Epithelial cell of esophagus (primary cell): ENCODE measurements at regions not wholly inside any gene's neighbourhood (a gene's known extent, or its start where the extent isn't known, plus 50 kb on each side); places are given as distances from the start of the nearest gene placed in this dataset.

ENCODE experiments used
- DNase-seq: peaks from one replicate; pipeline ENCODE4 v3.0.0; 2010; ENCODE audit warnings: low read depth
- H3K4me3 ChIP-seq: 2 replicates; pipeline ENCODE4 v1.5.1; 2011; ENCODE audit warnings: mild to moderate bottlenecking, low read length, control low read depth
- TF ChIP-seq, protein P1 (sequence below): IDR thresholded peaks from 2 replicates; pipeline ENCODE4 v1.5.1; 2011; ENCODE audit warnings: low read depth, mild to moderate bottlenecking, low read length, control low read depth, inconsistent platforms; ENCODE audit not compliant: insufficient read depth; ENCODE audit errors: missing control alignments

DNA sequence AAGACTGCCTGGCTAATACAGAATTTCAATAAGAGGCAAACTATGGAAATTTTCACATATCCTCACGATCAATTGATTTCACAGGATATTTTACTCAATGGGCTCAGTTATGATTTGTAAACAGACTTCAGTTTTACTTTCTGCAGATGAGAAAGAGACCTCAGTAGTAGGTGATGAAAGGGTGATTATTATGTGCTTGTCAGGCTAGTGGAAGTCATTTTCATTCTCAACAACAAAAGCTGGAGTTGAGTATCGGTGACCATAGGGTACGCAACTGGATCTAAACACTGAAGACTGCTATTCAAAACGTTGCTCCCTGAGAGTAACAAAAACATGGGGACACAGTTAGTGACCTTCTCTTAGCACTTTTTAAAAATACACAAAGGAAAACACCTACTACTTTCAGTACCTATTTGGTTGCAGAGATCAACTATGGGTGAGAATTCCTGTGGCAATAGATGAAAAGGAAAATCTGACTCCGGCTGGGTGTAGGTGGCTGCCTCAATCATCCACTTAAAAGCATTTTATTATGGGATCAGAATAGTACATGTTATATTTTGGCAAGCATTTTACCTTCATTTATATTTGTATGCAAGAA is 126.2 kb upstream of the VRK2 start:
- H3K4me3 ChIP-seq: no peak overlapping the region
- DNase-seq: no peak
- TF ChIP-seq, protein P1, sequence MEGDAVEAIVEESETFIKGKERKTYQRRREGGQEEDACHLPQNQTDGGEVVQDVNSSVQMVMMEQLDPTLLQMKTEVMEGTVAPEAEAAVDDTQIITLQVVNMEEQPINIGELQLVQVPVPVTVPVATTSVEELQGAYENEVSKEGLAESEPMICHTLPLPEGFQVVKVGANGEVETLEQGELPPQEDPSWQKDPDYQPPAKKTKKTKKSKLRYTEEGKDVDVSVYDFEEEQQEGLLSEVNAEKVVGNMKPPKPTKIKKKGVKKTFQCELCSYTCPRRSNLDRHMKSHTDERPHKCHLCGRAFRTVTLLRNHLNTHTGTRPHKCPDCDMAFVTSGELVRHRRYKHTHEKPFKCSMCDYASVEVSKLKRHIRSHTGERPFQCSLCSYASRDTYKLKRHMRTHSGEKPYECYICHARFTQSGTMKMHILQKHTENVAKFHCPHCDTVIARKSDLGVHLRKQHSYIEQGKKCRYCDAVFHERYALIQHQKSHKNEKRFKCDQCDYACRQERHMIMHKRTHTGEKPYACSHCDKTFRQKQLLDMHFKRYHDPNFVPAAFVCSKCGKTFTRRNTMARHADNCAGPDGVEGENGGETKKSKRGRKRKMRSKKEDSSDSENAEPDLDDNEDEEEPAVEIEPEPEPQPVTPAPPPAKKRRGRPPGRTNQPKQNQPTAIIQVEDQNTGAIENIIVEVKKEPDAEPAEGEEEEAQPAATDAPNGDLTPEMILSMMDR: no peak

DNA sequence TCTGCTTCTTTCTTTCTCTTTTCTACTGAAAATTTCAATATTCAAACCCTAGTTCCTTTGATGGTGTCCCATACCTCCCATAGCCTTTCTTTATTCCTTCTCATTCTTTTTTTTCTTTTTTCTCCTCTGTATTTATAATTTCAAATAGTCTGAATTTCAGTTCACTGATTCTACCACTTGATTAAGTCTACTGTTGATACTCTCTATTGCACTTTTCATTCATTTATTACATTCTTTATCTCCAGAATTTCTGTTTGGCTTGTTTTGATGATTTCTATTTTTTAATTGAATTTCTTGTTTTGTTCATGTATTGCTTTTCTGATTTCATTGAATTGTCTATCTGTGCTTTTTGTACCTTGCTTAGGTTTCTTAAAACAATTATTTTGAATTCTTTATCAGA is 111.9 kb upstream of the VRK2 start:
- no peak for DNase-seq
- H3K4me3 ChIP-seq: no peak overlapping the region
- TF ChIP-seq, protein P1: no peak

DNA sequence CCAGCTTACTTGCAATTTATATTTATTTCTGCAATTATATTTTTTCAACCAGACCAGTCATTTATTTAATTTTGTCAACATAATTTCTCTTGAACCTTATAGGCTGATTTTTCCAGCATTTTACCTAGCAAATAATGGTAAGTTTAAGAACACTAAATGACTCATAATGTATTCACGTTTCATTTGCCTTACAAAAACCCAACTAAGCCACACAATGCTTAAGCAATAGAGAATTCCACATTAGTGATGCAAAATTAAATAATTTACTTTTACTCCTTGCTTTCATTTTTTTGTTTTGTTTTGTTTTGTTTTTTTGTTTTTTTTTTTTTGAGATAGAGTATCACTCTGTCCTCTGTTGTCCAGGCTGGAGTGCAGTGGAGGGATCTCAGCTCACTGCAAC is 110.4 kb upstream of the VRK2 start:
- DNase-seq: peak; percentile 44
- H3K4me3 ChIP-seq: no peak overlapping the region
- TF ChIP-seq, protein P1: no peak

DNA sequence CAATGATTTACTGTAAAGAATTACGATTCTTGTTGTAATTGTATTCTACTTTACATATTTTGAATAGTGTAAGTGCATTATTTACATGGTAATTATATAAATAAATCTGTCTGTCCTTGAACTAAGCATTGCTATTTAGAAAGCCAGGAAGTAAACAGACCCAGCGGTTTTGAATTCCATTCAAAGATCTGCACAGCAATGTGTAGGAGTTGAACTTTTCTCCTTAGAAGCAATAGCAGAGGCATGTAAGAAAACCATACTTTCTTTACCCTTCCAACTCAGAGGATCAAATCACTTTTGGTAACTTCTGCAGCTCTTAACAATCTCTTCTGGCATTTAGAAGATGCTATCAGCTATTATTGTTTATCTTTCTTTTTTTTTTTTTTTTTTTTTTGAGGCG is 109.2 kb upstream of the VRK2 start:
- TF ChIP-seq, protein P1: no peak
- no peak for DNase-seq
- no peak overlapping the region for H3K4me3 ChIP-seq

DNA sequence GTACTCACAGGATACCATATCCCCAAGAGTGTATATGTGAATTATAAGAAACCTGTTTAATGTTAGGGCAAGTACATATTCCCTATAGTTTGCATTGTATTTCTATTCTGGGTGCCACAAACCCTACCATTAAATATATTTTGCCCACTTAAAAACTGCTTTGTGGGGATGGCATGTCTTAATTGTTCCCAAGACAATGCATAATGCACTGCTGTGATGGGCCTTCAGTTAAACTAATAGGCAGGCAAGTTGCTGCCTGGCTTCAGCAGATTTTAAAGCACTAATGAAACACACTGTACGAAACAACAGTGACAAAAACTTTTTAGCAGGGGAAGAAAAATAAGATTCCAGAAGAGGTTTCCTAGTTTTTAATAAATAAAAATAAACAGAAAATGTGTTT is 104.8 kb upstream of the VRK2 start:
- no peak for DNase-seq
- H3K4me3 ChIP-seq: no peak overlapping the region
- TF ChIP-seq, protein P1: no peak

DNA sequence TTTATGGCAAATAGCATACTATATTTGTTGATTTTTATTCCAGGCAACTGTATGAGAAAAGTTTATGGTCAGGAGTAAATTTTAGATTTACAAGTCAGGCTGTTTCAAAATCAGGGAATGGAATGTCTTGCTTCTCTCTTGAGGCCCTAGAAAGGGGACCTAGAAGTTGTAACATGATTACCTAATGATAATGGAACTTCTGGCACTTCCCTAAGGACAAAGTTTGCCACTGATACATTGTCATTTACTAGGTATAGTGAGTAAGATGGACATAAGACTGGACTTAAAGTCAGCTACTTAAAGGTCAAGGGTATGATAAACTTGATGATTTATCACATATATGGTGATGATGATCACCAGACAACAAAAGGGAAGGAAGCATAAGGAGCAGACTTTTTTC is 103.3 kb upstream of the VRK2 start:
- no peak overlapping the region for H3K4me3 ChIP-seq
- TF ChIP-seq, protein P1: no peak
- no peak for DNase-seq

DNA sequence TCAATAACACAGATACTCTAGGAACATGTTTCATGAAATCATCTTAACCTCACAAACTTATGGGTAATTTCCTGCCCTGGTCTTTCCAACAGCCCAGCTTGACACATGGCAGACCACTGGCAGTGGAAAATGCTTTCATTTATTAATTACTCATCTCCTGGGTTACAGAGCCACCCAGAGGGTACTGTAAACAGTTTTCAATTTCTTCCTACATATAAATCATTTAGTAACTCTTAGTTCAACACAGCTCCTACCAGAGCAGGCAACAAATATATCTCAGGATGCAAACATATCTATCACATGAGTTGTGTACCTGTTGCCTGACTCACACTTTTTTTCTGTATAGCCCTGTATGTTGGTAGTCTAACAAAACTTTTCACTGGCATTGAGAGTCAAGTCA is 99.2 kb upstream of the VRK2 start:
- no peak overlapping the region for H3K4me3 ChIP-seq
- no peak for DNase-seq
- TF ChIP-seq, protein P1: no peak
